Stimulated activated naive CD8-positive, alpha-beta T cell treated with anti-CD3 and anti-CD28 coated beads, Interleukin-15, Interleukin-2, amounts not matched to agents 100 ng/mL and 50 ng/mL, for 24 hours (primary cell): ENCODE measurements at regions not wholly inside any gene's neighbourhood (a gene's known extent, or its start where the extent isn't known, plus 50 kb on each side); places are given as distances from the start of the nearest gene placed in this dataset.

Source experiments
- H3K27ac Mint-ChIP-seq: one replicate; pipeline ENCODE4 v1.8.0; 2021; ENCODE audit warnings: mild to moderate bottlenecking, mixed read lengths
- H3K27me3 Mint-ChIP-seq: one replicate; pipeline ENCODE4 v1.8.0; 2021; ENCODE audit warnings: mixed read lengths
- H3K36me3 Mint-ChIP-seq: one replicate; pipeline ENCODE4 v1.8.0; 2021; ENCODE audit warnings: low read depth, mixed read lengths
- H3K4me1 Mint-ChIP-seq: one replicate; pipeline ENCODE4 v1.8.0; 2021; ENCODE audit warnings: low read depth, mixed read lengths
- H3K4me3 Mint-ChIP-seq: one replicate; pipeline ENCODE4 v1.8.0; 2021; ENCODE audit warnings: mild to moderate bottlenecking, mixed read lengths
- H3K9me3 Mint-ChIP-seq: one replicate; pipeline ENCODE4 v1.8.0; 2021; ENCODE audit warnings: mixed read lengths

DNA sequence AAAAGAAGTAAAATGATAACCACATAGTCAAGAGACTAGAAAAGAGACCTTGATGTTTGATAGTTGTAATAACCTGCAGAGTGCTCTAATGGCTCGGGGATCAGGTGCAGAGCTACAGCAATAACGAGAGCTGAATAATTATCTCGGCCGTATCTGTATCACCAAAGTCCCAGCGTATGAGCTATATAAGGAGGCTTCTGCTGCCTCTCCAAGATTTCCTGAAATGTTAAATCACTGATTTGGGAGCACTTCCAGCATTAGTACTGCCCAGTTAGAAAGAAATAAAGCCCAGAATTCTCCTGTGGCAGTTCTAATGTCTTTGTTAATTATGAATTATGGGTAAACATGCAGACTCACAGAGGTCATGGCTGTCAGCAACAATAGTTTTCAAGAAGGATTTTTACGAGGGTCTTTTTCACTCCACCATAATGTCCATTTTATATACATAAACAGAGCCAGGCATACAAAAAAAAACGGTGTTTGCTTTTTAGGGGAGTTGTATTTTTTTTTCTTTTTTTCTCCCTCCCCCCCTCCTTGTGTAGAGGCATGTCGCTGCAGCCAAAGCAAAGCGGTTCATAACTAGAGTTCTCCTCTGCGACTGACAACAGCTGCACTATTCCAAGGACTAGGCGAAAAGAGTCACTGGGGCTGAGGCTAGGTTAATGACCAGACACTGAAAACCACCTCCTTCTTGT lies 168.3 kb upstream of the VRK2 start:
- Mint-ChIP-seq H3K36me3 (no peaks in the 10 kb centered on the region), H3K9me3 (no peaks in the 10 kb centered on the region), H3K4me1 (no peaks in the 10 kb centered on the region), H3K27ac (no peak overlapping the region), H3K4me3 (no peak overlapping the region), H3K27me3 (no peaks in the 10 kb centered on the region)

DNA sequence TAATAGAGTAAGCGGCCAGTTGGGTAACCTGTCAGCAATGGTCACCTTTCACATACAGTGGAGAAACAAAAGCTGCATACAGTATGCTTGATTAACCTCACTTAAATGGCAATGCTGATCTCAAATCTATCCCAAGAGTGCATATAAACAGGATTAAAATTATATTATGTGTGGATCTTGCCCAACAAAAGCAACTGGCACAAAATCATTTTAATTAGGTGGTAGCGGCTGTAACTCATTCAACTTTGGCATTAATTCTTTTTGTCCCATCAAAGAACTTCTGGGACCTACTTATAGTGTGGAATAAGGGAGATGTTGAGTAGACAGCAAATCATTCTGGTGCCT lies 167.8 kb upstream of the VRK2 start:
- Mint-ChIP-seq H3K4me3 (no peak overlapping the region), H3K9me3 (no peaks in the 10 kb centered on the region), H3K36me3 (no peaks in the 10 kb centered on the region), H3K27ac (no peak overlapping the region), H3K27me3 (no peaks in the 10 kb centered on the region), H3K4me1 (no peaks in the 10 kb centered on the region)

DNA sequence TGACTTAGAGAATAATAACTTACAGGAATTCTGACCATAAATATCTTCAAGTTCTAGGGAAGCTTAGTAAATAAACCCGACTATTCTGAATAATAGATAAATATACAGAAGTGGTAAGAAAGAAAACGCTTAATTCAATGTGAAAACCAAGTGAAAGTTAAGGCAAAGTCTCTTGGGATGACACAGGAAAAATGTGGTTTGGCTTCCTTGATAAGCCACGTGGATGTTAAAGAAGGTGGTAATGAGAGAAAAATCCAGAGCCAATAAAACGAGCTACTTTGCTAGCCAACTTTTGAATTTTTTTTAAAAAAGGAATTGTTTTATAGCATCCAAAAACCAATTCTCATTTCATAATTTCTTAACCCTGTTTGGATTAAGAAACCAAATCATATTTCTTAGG lies 166.2 kb upstream of the VRK2 start:
- no peaks in the 10 kb centered on the region for H3K36me3 Mint-ChIP-seq
- no peak overlapping the region for H3K27ac Mint-ChIP-seq
- H3K4me3 Mint-ChIP-seq: no peak overlapping the region
- H3K4me1 Mint-ChIP-seq: no peaks in the 10 kb centered on the region
- H3K27me3 Mint-ChIP-seq: no peaks in the 10 kb centered on the region
- no peaks in the 10 kb centered on the region for H3K9me3 Mint-ChIP-seq

DNA sequence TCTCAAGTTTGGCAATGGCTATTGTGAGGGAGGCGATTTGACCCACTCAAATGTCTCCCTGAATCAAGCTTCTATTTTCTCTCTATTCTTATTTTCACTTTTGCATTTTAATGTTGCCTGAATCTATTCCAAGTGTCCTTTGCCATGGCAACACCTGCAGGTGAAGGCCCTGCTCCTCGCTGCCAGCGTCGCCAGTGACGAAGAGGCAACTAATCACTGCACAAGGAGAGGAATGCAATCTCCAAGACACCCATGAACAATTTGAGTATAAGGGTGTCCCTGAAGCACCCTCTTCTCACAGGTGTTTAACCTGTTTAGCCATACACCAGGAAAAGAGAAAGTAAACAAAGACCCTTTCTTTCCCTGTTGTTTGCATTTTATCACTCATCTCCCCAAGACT lies 165.6 kb upstream of the VRK2 start:
- no peaks in the 10 kb centered on the region for H3K36me3 Mint-ChIP-seq
- no peaks in the 10 kb centered on the region for H3K9me3 Mint-ChIP-seq
- no peak overlapping the region for H3K27ac Mint-ChIP-seq
- no peaks in the 10 kb centered on the region for H3K27me3 Mint-ChIP-seq
- no peaks in the 10 kb centered on the region for H3K4me1 Mint-ChIP-seq
- H3K4me3 Mint-ChIP-seq: no peak overlapping the region

DNA sequence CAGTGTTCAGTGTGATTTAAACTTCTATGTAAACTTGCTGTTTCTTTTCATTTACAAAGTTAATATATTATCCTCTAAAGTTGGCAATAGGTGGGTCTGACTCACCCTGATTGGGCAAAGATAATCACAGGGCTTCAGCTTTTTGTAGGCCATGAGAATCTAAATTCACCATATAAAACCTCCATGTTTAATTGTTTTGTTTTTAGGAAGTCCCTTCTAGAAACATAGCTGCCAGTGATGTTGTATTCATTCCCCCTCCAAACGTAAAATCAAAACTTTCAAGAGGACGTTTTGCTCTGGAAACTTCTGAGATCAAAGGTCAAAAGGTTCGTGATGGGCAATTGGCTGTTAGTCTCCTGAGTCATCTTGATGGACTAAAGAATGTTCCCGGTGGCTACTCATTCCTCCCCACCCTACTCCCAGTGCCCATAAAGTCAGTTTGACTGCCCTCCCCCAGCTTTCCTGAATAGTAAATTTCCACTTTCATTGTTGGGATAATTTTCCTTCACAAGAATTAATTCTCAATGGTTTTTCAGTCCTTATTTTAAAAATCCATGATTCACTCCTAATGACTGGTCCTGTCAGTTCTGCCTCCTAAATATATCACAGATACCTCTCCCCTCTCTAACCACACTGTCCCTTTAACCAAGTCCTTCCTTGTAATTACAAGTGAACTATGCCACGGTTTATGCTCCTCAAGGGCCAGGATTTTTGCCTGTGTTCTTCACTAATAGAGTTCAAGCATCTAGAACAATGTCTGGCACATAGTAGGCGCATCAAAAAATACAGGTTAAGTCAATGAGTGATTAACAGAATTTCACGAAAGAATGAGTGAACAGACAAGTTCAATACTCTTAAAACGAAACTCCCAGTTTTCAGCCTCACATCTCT lies 164.4 kb upstream of the VRK2 start:
- Mint-ChIP-seq H3K4me1 (no peaks in the 10 kb centered on the region), H3K4me3 (no peak overlapping the region), H3K27ac (no peak overlapping the region), H3K36me3 (no peaks in the 10 kb centered on the region), H3K27me3 (no peaks in the 10 kb centered on the region), H3K9me3 (no peaks in the 10 kb centered on the region)

DNA sequence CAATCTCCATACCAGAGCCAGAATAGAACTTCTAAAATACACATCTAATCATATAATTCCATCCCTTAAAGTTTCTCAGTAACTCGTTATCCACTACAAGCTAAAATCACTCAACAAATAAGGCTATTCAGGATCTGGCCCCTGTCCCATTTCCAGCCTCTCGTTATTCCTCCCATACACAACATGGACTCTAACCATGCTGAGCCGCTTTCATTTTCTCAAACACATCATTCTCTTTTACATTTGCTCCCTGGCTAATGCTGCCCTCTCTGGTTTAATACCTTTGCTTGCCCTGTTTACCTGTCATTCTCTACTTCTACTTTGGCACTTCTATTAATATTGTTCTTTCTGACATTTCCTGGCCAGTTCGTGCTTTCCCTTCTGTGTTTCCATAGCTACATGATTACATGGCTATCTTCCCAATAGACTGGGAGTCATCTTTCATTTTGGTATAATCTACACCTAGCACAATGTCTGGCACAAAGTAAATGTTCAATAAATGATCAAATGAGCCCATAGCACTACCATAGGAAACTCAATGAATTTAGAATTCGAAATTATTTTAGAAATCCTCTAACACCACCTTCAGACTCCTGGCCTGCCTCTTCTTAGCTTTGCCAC lies 163.6 kb upstream of the VRK2 start:
- Mint-ChIP-seq H3K4me1 (no peaks in the 10 kb centered on the region), H3K36me3 (no peaks in the 10 kb centered on the region), H3K27ac (no peak overlapping the region), H3K27me3 (no peaks in the 10 kb centered on the region), H3K9me3 (no peaks in the 10 kb centered on the region), H3K4me3 (no peak overlapping the region)

- Mint-ChIP-seq H3K27me3 (no peaks in the 10 kb centered on the region), H3K9me3 (no peaks in the 10 kb centered on the region), H3K4me3 (no peak overlapping the region), H3K27ac (no peak overlapping the region), H3K4me1 (peaks cover 7% of the 10 kb centered on the region), H3K36me3 (no peaks in the 10 kb centered on the region)
Observed at GRCh38 chr2:57884281-57884680, 162.3 kb upstream of the VRK2 start.

DNA sequence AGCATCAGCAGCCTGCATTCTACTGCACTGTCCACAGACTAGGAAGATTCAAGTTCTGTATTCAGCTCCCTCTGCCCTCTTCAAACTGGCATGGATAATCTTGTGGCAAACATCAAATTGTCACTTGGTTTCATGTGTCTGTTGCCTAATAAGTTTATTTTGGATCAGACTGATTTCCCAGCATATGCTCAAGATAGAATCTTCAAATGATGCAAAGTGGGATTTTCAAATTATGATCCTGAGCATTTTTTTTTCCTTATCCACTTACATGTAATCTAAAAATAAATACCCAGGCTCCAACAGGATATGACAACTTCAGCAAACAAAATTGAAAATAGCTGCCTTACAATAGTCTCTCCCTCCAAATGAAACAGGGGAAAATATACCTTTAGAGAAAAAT lies 160.9 kb upstream of the VRK2 start:
- Mint-ChIP-seq H3K27me3 (no peaks in the 10 kb centered on the region), H3K4me3 (no peak overlapping the region), H3K36me3 (no peaks in the 10 kb centered on the region), H3K9me3 (no peaks in the 10 kb centered on the region), H3K4me1 (peaks cover 7% of the 10 kb centered on the region), H3K27ac (no peak overlapping the region)

- no peaks in the 10 kb centered on the region for H3K36me3 Mint-ChIP-seq
- H3K27me3 Mint-ChIP-seq: no peaks in the 10 kb centered on the region
- no peaks in the 10 kb centered on the region for H3K9me3 Mint-ChIP-seq
- no peak overlapping the region for H3K27ac Mint-ChIP-seq
- no peak overlapping the region for H3K4me3 Mint-ChIP-seq
- peaks cover 7% of the 10 kb centered on the region for H3K4me1 Mint-ChIP-seq
Observed at GRCh38 chr2:57886161-57886786, 160.3 kb upstream of the VRK2 start.

GRCh38 chr2:57888463-57888862 lies 158.1 kb upstream of the VRK2 start:
- Mint-ChIP-seq H3K9me3 (no peaks in the 10 kb centered on the region), H3K4me3 (no peak overlapping the region), H3K27ac (no peak overlapping the region), H3K27me3 (no peaks in the 10 kb centered on the region), H3K4me1 (peaks cover 7% of the 10 kb centered on the region), H3K36me3 (no peaks in the 10 kb centered on the region)

DNA sequence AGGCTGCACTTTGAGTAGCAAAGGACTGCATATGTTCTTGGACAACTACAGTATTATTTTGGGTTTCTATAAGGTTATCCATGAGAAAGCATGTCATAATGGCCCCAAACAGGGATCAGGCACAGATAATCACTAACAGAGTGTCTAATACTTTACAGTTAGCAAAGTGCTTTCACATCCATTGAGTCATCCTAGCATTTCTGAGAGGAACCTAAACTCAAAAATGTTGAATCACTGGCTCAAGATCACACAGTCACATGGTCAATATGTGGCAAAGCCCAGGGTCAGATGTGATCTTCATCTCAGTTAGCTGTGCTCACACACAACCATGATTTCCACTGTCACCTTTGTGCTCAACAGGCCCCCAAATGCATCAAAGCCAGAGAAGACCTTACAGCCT lies 156.1 kb upstream of the VRK2 start:
- no peak overlapping the region for H3K4me3 Mint-ChIP-seq
- H3K9me3 Mint-ChIP-seq: no peaks in the 10 kb centered on the region
- H3K27me3 Mint-ChIP-seq: no peaks in the 10 kb centered on the region
- H3K36me3 Mint-ChIP-seq: no peaks in the 10 kb centered on the region
- H3K27ac Mint-ChIP-seq: no peak overlapping the region
- peaks cover 7% of the 10 kb centered on the region for H3K4me1 Mint-ChIP-seq

DNA sequence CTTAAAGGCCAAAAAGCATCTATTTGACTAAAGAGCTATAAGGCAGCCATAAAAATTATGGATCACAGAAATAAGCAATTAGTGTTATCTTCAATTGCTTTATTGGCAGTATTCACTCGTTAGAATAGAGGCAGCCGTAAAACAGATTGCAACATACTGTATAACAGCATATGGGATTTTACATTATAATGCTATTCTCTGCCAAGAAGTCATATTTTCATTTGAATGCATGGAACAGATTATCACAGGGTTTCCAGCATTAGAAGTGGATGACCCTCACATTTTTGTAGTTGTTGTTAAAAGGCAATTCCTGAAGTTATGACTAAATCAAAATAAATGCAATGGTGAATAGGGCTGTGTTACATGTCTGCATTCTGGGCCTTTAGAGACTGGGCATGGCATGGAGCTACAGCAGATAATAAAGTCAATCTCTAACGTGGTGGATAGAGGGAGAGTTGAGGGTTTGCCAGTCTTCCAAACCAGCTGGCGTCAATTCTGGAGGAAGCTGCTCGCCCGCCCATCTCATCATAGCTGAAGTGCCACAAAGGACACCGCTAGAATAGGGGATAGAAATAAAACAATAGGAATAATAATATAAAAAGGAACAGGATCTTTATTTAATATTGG lies 155.4 kb upstream of the VRK2 start:
- Mint-ChIP-seq H3K27me3 (no peaks in the 10 kb centered on the region), H3K4me3 (no peak overlapping the region), H3K36me3 (no peaks in the 10 kb centered on the region), H3K27ac (no peak overlapping the region), H3K4me1 (peaks cover 7% of the 10 kb centered on the region), H3K9me3 (no peaks in the 10 kb centered on the region)

DNA sequence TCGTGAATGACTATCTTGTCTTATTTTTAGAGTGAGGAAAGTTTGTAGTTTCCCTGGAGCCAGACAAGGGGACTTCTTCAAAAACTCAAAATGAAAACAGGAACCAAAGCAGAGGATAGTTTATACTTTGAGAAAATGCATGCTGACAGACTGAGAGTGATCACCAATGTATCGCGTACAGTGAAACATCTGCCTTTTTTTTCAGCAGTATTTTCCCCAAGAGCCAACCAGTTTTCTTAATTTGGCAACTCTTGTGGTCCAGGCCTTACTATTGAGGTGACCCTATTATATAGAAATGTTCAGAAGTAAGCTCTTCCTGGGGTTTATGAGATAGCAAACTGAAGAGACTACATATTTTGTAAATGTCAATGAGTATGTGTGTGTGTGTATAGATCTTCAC lies 153.7 kb upstream of the VRK2 start:
- Mint-ChIP-seq H3K4me1 (peaks cover 7% of the 10 kb centered on the region), H3K4me3 (no peak overlapping the region), H3K36me3 (no peaks in the 10 kb centered on the region), H3K27me3 (no peaks in the 10 kb centered on the region), H3K9me3 (no peaks in the 10 kb centered on the region), H3K27ac (no peak overlapping the region)

- Mint-ChIP-seq H3K9me3 (no peaks in the 10 kb centered on the region), H3K27me3 (no peaks in the 10 kb centered on the region), H3K27ac (no peak overlapping the region), H3K36me3 (no peaks in the 10 kb centered on the region), H3K4me1 (peaks cover 4% of the 10 kb centered on the region), H3K4me3 (no peak overlapping the region)
Observed at GRCh38 chr2:57893347-57893746, 153.3 kb upstream of the VRK2 start.

- Mint-ChIP-seq H3K27me3 (no peaks in the 10 kb centered on the region), H3K36me3 (no peaks in the 10 kb centered on the region)
Observed at GRCh38 chr2:57893786-57894185, 152.8 kb upstream of the VRK2 start.

More at GRCh38 chr2:57893786-57894185, 152.8 kb upstream of the VRK2 start:
- Mint-ChIP-seq H3K4me1 (no peaks in the 10 kb centered on the region), H3K4me3 (no peak overlapping the region), H3K9me3 (no peaks in the 10 kb centered on the region), H3K27ac (no peak overlapping the region)
